ENCODE measurements at regions not wholly inside any gene's neighbourhood (a gene's known extent, or its start where the extent isn't known, plus 50 kb on each side); places are given as distances from the start of the nearest gene placed in this dataset.
A peak's percentile ranks its signal among the peaks of the same experiment; 100 is the strongest.

DNA sequence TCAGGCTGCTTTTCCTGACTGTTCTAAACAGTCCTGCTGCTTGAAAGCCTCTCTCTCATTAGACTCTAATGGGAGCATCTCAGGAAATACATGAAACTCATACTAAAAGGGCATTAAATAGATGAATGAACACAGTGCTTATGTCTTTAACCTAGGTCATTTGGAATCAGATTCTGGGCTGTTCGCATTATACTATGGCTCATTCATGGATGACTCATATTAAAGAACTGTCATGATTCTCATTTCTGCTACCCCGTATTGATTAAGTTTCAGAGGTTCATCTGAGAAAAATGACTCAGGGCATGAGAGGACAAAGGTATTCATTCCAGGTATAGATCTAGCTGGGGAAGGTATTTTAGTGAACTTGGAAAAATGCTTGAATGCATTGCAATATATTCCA lies 335.5 kb downstream of the GJA1 start:
- BruUV-seq (replicated peaks) = no TSS peak
- ChIA-PET RAD21 (ENCODE audit: unreplicated experiment) (no interaction called here), CTCF (no interaction called here), SMC1A (ENCODE audit: uncharacterized antibody, unreplicated experiment) (no interaction called here), POLR2A (no interaction called here)
- ATAC-seq = peak; percentile 80
- Histone ChIP-seq H2AFZ (ENCODE audit: control insufficient read depth, low read depth, low read length) (no peak overlapping the region), H3K36me3 (ENCODE audit: control insufficient read depth in 2 of 2, insufficient read depth in 2 of 2, low read length in 1 of 2) (no peaks in the 10 kb centered on the region), H3K27ac (ENCODE audit: control insufficient read depth, insufficient read depth) (no peak overlapping the region), H3K9ac (ENCODE audit: control insufficient read depth, insufficient read depth, low read length) (no peak overlapping the region), H4K20me1 (ENCODE audit: control insufficient read depth, insufficient read depth) (no peaks in the 10 kb centered on the region), H3K9me3 (replicated peaks; ENCODE audit: control insufficient read depth, insufficient read depth, low read length) (no peaks in the 10 kb centered on the region; the same call in 2 of the 3 replicates), H3K4me3 (no peak overlapping the region), H3K79me2 (ENCODE audit: control insufficient read depth, insufficient read depth, low read length) (no peaks in the 10 kb centered on the region), H3K4me1 (ENCODE audit: control insufficient read depth, insufficient read depth, low read length) (no peaks in the 10 kb centered on the region), H3K27me3 (replicated peaks in 1 of 2; ENCODE audit: control insufficient read depth in 2 of 2, insufficient read depth in 2 of 2, low read length in 1 of 2) (no peaks in the 10 kb centered on the region), H3K4me2 (ENCODE audit: control insufficient read depth, insufficient read depth) (no peak overlapping the region)
- WGBS (ENCODE audit: insufficient coverage, insufficient replicate concordance, low lambda C conversion rate, missing lambda C conversion rate) = 41% methylated on average over 2 of the region's 2 CpGs
- intact Hi-C loops (cut with micrococcal nuclease; ENCODE audit: unreplicated experiment) (no loop called here), in situ Hi-C loops (cut with MboI) (no loop called here)
- no peak for TF ChIP-seq STAT1 (conservative IDR thresholded peaks at IDR 0.05)
- TF ChIP-seq EED (IDR thresholded peaks at IDR 0.05; ENCODE audit: low read depth) = no peak
- no peak for TF ChIP-seq TCF3 (IDR thresholded peaks at IDR 0.05; ENCODE audit: borderline replicate concordance, insufficient read depth, low read depth, low read length)
- FAIRE-seq = no peak
- DNase-seq (ENCODE audit: low read depth, low spot score) = no peak

DNA sequence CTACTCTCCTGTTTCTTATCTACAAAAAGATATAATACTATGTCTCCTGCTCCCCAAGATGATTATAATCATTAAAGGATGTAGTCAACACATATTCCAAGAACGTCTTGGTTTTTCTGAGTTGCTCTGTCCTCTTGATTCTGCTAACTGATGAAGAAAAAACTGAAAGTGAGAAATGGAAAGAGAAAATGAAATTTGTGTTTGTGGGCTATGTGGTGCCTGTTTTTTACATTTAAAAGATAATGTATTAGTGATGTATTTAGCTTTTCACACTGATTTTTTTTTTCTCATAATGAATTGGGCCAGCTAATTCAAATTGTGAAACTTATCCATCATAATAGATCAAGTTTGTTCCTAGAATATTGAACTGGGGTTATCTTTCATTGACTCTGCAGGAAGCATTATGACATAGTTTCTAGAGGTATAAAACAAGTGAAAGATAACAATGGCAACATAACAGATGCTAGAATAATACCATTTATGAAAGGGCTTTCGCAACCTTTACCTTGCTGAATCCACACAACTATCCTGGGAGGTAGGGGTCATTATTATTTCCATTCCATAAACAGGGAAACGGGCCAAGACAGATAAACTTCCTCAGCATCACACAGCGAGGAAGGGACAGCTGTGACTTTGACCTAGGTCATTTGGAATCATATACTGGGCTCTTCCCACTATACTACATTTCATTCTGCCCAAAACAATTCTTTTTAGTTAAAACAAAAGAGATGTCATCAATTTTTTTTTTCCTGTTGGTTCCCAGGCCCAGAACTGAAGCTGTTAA lies 336.7 kb downstream of the GJA1 start:
- Histone ChIP-seq H3K27me3 (replicated peaks in 1 of 2; ENCODE audit: control insufficient read depth in 2 of 2, insufficient read depth in 2 of 2, low read length in 1 of 2) (no peaks in the 10 kb centered on the region), H3K4me2 (ENCODE audit: control insufficient read depth, insufficient read depth) (peak overlapping the region; percentile 28; the same call in 1 of the 2 replicates), H3K27ac (ENCODE audit: control insufficient read depth, insufficient read depth) (no peak overlapping the region), H3K79me2 (ENCODE audit: control insufficient read depth, insufficient read depth, low read length) (no peaks in the 10 kb centered on the region), H3K9me3 (replicated peaks; ENCODE audit: control insufficient read depth, insufficient read depth, low read length) (no peaks in the 10 kb centered on the region; the same call in 2 of the 3 replicates), H3K4me3 (no peak overlapping the region), H3K9ac (ENCODE audit: control insufficient read depth, insufficient read depth, low read length) (no peak overlapping the region), H4K20me1 (ENCODE audit: control insufficient read depth, insufficient read depth) (no peaks in the 10 kb centered on the region), H3K4me1 (ENCODE audit: control insufficient read depth, insufficient read depth, low read length) (no peaks in the 10 kb centered on the region), H2AFZ (ENCODE audit: control insufficient read depth, low read depth, low read length) (no peak overlapping the region), H3K36me3 (ENCODE audit: control insufficient read depth in 2 of 2, insufficient read depth in 2 of 2, low read length in 1 of 2) (no peaks in the 10 kb centered on the region)
- no peak for DNase-seq (ENCODE audit: low read depth, low spot score)
- ChIA-PET POLR2A (no interaction called here), CTCF (interaction anchor here (0.7 kb wide), 1 partner anchor 56 kb away, joined by 3 read pairs; no protein-coding TSS in a partner anchor), SMC1A (ENCODE audit: uncharacterized antibody, unreplicated experiment) (interaction anchor here (0.5 to 1.0 kb wide), 2 partner anchors 15 to 29 kb away, joined by 3 to 4 read pairs; no protein-coding TSS in a partner anchor), RAD21 (ENCODE audit: unreplicated experiment) (no interaction called here)
- peak; percentile 82 for ATAC-seq
- no TSS peak for BruUV-seq (replicated peaks)
- WGBS (ENCODE audit: insufficient coverage, insufficient replicate concordance, low lambda C conversion rate, missing lambda C conversion rate) = 11% methylated on average over 4 of the region's 4 CpGs
- intact Hi-C loops (cut with micrococcal nuclease; ENCODE audit: unreplicated experiment) = no loop called here
- in situ Hi-C loops (cut with MboI) = no loop called here
- FAIRE-seq = peak; percentile 62
- TF ChIP-seq MTA2 (IDR thresholded peaks at IDR 0.05; ENCODE audit: low read depth) = peak; percentile 22; the same call in 1 of the 2 replicates
- 0 out of 2 replicates have a peak, but pooled peaks have one; percentile 51 for TF ChIP-seq ZNF24 (IDR thresholded peaks at IDR 0.05)
- TF ChIP-seq RBBP5 (conservative IDR thresholded peaks at IDR 0.05) = no peak
- TF ChIP-seq, protein P1, sequence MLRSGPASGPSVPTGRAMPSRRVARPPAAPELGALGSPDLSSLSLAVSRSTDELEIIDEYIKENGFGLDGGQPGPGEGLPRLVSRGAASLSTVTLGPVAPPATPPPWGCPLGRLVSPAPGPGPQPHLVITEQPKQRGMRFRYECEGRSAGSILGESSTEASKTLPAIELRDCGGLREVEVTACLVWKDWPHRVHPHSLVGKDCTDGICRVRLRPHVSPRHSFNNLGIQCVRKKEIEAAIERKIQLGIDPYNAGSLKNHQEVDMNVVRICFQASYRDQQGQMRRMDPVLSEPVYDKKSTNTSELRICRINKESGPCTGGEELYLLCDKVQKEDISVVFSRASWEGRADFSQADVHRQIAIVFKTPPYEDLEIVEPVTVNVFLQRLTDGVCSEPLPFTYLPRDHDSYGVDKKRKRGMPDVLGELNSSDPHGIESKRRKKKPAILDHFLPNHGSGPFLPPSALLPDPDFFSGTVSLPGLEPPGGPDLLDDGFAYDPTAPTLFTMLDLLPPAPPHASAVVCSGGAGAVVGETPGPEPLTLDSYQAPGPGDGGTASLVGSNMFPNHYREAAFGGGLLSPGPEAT (IDR thresholded peaks at IDR 0.05; ENCODE audit: low read depth) = peak; percentile 37; the same call in 1 of the 2 replicates
- TF ChIP-seq, protein P2, sequence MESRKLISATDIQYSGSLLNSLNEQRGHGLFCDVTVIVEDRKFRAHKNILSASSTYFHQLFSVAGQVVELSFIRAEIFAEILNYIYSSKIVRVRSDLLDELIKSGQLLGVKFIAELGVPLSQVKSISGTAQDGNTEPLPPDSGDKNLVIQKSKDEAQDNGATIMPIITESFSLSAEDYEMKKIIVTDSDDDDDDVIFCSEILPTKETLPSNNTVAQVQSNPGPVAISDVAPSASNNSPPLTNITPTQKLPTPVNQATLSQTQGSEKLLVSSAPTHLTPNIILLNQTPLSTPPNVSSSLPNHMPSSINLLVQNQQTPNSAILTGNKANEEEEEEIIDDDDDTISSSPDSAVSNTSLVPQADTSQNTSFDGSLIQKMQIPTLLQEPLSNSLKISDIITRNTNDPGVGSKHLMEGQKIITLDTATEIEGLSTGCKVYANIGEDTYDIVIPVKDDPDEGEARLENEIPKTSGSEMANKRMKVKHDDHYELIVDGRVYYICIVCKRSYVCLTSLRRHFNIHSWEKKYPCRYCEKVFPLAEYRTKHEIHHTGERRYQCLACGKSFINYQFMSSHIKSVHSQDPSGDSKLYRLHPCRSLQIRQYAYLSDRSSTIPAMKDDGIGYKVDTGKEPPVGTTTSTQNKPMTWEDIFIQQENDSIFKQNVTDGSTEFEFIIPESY (IDR thresholded peaks at IDR 0.05) = no peak
- no peak for TF ChIP-seq ZNF274 (IDR thresholded peaks at IDR 0.05; ENCODE audit: insufficient read depth, insufficient read length)

All from GM12878 (cell line).